Mucosa of rectum (tissue), 2 donors: ENCODE measurements at regions not wholly inside any gene's neighbourhood (a gene's known extent, or its start where the extent isn't known, plus 50 kb on each side); places are given as distances from the start of the nearest gene placed in this dataset.

Source experiments
- H3K27ac ChIP-seq, 2 donors: one replicate each; pipeline ENCODE4 v1.7.0; 2013; ENCODE audit warnings: inconsistent platforms in 2 of 2, low read depth in 2 of 2, low read length in 2 of 2
- H3K27me3 ChIP-seq, 2 donors: one replicate each; pipeline ENCODE4 v1.7.0; 2013; ENCODE audit warnings: low read length in 2 of 2; ENCODE audit not compliant: control insufficient read depth in 2 of 2, insufficient read depth in 2 of 2
- H3K36me3 ChIP-seq, 2 donors: one replicate each; pipeline ENCODE4 v1.7.0; 2013; ENCODE audit warnings: low read length in 2 of 2; ENCODE audit not compliant: control insufficient read depth in 2 of 2, insufficient read depth in 2 of 2
- H3K4me1 ChIP-seq, 2 donors: one replicate each; pipeline ENCODE4 v1.7.0; 2013; ENCODE audit warnings: low read length in 2 of 2, mild to moderate bottlenecking in 1 of 2; ENCODE audit not compliant: control insufficient read depth in 2 of 2, insufficient read depth in 2 of 2
- H3K4me3 ChIP-seq, 2 donors: one replicate each; pipeline ENCODE4 v1.7.0; 2013; ENCODE audit warnings: low read length in 2 of 2
- H3K9ac ChIP-seq, 2 donors: one replicate each; pipeline ENCODE4 v1.7.0; 2013; ENCODE audit warnings: low read length in 2 of 2, low read depth in 1 of 2, mild to moderate bottlenecking in 1 of 2
- H3K9me3 ChIP-seq, 2 donors: one replicate each; pipeline ENCODE4 v1.7.0; 2013; ENCODE audit warnings: low read length in 2 of 2; ENCODE audit not compliant: control insufficient read depth in 2 of 2
- donor health status: healthy.
- donor health status: Normal muscosa, but diverticular disease.

GRCh38 chr5:74549384-74549783 lies 91.1 kb downstream of the ENC1 start:
- no peaks in the 10 kb centered on the region for H3K4me1 ChIP-seq
- no peaks in the 10 kb centered on the region for H3K27me3 ChIP-seq
- no peak overlapping the region for H3K27ac ChIP-seq
- no peaks in the 10 kb centered on the region for H3K36me3 ChIP-seq
- H3K4me3 ChIP-seq: no peak overlapping the region
- H3K9me3 ChIP-seq: no peaks in the 10 kb centered on the region
- H3K9ac ChIP-seq: no peak overlapping the region

GRCh38 chr5:74546796-74547195 lies 93.7 kb downstream of the ENC1 start:
- H3K27ac ChIP-seq: no peak overlapping the region
- no peaks in the 10 kb centered on the region for H3K9me3 ChIP-seq
- H3K4me3 ChIP-seq: no peak overlapping the region
- no peaks in the 10 kb centered on the region for H3K36me3 ChIP-seq
- H3K4me1 ChIP-seq: no peaks in the 10 kb centered on the region
- H3K9ac ChIP-seq: no peak overlapping the region
- no peaks in the 10 kb centered on the region for H3K27me3 ChIP-seq

GRCh38 chr5:74544811-74545210 lies 95.7 kb downstream of the ENC1 start:
- Histone ChIP-seq H3K4me1 (peaks cover 0 to 2% of the 10 kb centered on the region in 2 donors), H3K4me3 (no peak overlapping the region), H3K27me3 (no peaks in the 10 kb centered on the region)

GRCh38 chr5:74543162-74543995 lies 97.1 kb downstream of the ENC1 start:
- Histone ChIP-seq H3K4me3 (no peak overlapping the region), H3K9me3 (no peaks in the 10 kb centered on the region), H3K4me1 (peaks cover 0 to 2% of the 10 kb centered on the region in 2 donors), H3K27ac (no peak overlapping the region), H3K9ac (no peak overlapping the region), H3K36me3 (no peaks in the 10 kb centered on the region), H3K27me3 (no peaks in the 10 kb centered on the region)

More at GRCh38 chr5:74544811-74545210, 95.7 kb downstream of the ENC1 start:
- Histone ChIP-seq H3K27ac (no peak overlapping the region), H3K9me3 (no peaks in the 10 kb centered on the region), H3K9ac (no peak overlapping the region), H3K36me3 (no peaks in the 10 kb centered on the region)

GRCh38 chr5:74542482-74542881 lies 98.0 kb downstream of the ENC1 start:
- Histone ChIP-seq H3K9me3 (no peaks in the 10 kb centered on the region), H3K4me1 (peaks cover 0 to 2% of the 10 kb centered on the region in 2 donors), H3K27me3 (no peaks in the 10 kb centered on the region), H3K4me3 (no peak overlapping the region), H3K9ac (no peak overlapping the region), H3K36me3 (no peaks in the 10 kb centered on the region), H3K27ac (no peak overlapping the region)

GRCh38 chr5:74541381-74541781 lies 99.1 kb downstream of the ENC1 start:
- Histone ChIP-seq H3K9me3 (no peaks in the 10 kb centered on the region), H3K9ac (no peak overlapping the region), H3K4me1 (peaks cover 0 to 2% of the 10 kb centered on the region in 2 donors), H3K27ac (no peak overlapping the region), H3K4me3 (no peak overlapping the region), H3K36me3 (no peaks in the 10 kb centered on the region), H3K27me3 (no peaks in the 10 kb centered on the region)

- H3K27me3 ChIP-seq: no peaks in the 10 kb centered on the region
- no peak overlapping the region for H3K4me3 ChIP-seq
- H3K9ac ChIP-seq: no peak overlapping the region
- no peak overlapping the region for H3K27ac ChIP-seq
- no peaks in the 10 kb centered on the region for H3K9me3 ChIP-seq
- no peaks in the 10 kb centered on the region for H3K36me3 ChIP-seq
- H3K4me1 ChIP-seq: peaks cover 0 to 2% of the 10 kb centered on the region in 2 donors
These were observed 99.9 kb downstream of the ENC1 start for GRCh38 chr5:74540622-74541021.

GRCh38 chr5:74539986-74540385 lies 100.5 kb downstream of the ENC1 start:
- H3K36me3 ChIP-seq: no peaks in the 10 kb centered on the region
- H3K4me3 ChIP-seq: no peak overlapping the region
- no peak overlapping the region for H3K9ac ChIP-seq
- no peak overlapping the region for H3K27ac ChIP-seq
- peaks cover 0 to 2% of the 10 kb centered on the region in 2 donors for H3K4me1 ChIP-seq
- no peaks in the 10 kb centered on the region for H3K27me3 ChIP-seq
- no peaks in the 10 kb centered on the region for H3K9me3 ChIP-seq

- Histone ChIP-seq H3K4me1 (peaks cover 0 to 2% of the 10 kb centered on the region in 2 donors), H3K27ac (no peak overlapping the region)
These were observed 102.3 kb downstream of the ENC1 start for GRCh38 chr5:74538206-74538661.

GRCh38 chr5:74536658-74537057 lies 103.9 kb downstream of the ENC1 start:
- H3K27me3 ChIP-seq: no peaks in the 10 kb centered on the region
- H3K4me1 ChIP-seq: peaks cover 0 to 2% of the 10 kb centered on the region in 2 donors
- H3K9me3 ChIP-seq: no peaks in the 10 kb centered on the region
- H3K36me3 ChIP-seq: no peaks in the 10 kb centered on the region
- H3K4me3 ChIP-seq: no peak overlapping the region
- no peak overlapping the region for H3K9ac ChIP-seq
- no peak overlapping the region for H3K27ac ChIP-seq

More at GRCh38 chr5:74538206-74538661, 102.3 kb downstream of the ENC1 start:
- no peaks in the 10 kb centered on the region for H3K27me3 ChIP-seq
- H3K4me3 ChIP-seq: no peak overlapping the region
- no peaks in the 10 kb centered on the region for H3K9me3 ChIP-seq
- no peaks in the 10 kb centered on the region for H3K36me3 ChIP-seq
- no peak overlapping the region for H3K9ac ChIP-seq
